RWPE1 (cell line): ENCODE measurements at regions not wholly inside any gene's neighbourhood (a gene's known extent, or its start where the extent isn't known, plus 50 kb on each side); places are given as distances from the start of the nearest gene placed in this dataset.

Experiments
- CTCF ChIA-PET: fragments of 350-600 bp; sonication (Branson Sonifier 250); formaldehyde crosslinking; extraction: SDS; loops from one replicate; lab custom pipeline; 2021; lab: Yijun Ruan, JAX
- POLR2A ChIA-PET: fragments of 400-600 bp; formaldehyde crosslinking; extraction: SDS; loops from one replicate; lab custom pipeline; 2020; ENCODE audit warnings: antibody characterized with exemption; ENCODE audit not compliant: low non-redundant PET; lab: Yijun Ruan, JAX
- DNase-seq: peaks from one replicate; pipeline ENCODE4 v3.0.0; 2012; ENCODE audit warnings: low spot score
- H3K27ac ChIP-seq: fragments of 450-650 bp; 2 replicates; pipeline ENCODE4 v1.5.1; 2017
- TF ChIP-seq, protein P1 (sequence below): fragments of 450-650 bp; conservative IDR thresholded peaks from 2 replicates; pipeline ENCODE4 v1.5.1; 2017; ENCODE audit warnings: low read depth, mild to moderate bottlenecking

DNA sequence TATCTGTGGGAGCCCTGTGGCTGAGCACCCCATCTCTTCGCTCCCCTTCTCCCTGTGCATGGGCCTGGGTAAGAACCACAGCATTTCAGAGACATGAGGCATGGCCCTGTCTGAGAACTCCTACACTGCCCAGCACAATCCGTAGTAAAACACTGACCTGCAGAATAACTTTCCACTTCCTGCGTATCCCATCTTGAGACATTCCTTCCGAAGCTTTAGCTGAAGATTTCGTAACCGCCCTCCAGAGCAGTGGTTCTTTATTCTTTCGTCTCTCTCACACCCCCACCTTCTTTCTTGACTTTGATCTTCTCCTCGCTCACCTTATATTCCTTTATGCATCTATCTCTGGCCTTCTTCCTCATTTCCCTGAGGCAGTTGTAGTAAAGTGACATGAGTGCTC is 381.1 kb downstream of the HRH4 start:
- H3K27ac ChIP-seq, result no peak overlapping the region
- POLR2A ChIA-PET, result no interaction called here
- TF ChIP-seq, protein P1, sequence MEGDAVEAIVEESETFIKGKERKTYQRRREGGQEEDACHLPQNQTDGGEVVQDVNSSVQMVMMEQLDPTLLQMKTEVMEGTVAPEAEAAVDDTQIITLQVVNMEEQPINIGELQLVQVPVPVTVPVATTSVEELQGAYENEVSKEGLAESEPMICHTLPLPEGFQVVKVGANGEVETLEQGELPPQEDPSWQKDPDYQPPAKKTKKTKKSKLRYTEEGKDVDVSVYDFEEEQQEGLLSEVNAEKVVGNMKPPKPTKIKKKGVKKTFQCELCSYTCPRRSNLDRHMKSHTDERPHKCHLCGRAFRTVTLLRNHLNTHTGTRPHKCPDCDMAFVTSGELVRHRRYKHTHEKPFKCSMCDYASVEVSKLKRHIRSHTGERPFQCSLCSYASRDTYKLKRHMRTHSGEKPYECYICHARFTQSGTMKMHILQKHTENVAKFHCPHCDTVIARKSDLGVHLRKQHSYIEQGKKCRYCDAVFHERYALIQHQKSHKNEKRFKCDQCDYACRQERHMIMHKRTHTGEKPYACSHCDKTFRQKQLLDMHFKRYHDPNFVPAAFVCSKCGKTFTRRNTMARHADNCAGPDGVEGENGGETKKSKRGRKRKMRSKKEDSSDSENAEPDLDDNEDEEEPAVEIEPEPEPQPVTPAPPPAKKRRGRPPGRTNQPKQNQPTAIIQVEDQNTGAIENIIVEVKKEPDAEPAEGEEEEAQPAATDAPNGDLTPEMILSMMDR, result no peak
- CTCF ChIA-PET, result no interaction called here
- DNase-seq, result no peak

DNA sequence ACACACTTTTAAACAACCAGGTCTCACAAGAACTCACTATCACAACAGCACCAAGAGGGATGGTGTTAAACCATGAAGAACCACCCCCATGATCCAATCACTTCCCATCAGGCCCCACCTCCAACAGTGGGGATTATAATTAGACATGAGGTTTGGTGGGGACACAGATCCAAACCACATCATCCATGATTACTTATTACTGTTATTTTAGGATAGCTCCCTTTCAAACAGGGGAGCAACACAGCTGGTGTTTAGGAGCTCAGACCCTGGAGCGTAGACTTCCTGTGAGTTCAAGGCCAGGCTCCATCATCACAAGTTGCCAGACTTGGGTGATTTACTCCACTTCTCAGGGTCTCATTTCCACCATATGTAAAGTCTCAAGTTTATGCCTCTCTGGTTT is 382.7 kb downstream of the HRH4 start:
- TF ChIP-seq, protein P1, result no peak
- CTCF ChIA-PET, result no interaction called here

DNA sequence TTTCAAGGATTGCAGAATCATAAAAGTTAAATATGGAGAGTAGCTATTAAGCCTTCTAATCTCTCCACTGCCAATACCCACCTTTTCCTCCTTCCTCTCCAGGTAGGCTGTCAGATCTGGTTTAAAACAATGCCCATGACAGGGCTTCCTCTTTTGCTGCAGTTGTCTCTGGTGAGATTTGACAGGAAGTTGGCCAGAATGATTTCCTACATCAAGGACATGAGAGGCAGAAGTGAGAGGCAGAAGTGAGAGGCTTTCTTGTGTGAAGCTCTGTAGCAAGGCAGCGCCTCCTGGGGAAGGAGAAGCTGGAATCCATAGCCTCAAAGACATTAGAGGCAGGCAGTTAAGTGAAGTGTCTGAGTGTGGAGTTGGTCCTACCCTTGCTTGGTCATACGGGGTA is 385.7 kb downstream of the HRH4 start:
- POLR2A ChIA-PET, result no interaction called here
- no peak overlapping the region for H3K27ac ChIP-seq
- TF ChIP-seq, protein P1, result no peak
- no peak for DNase-seq
- CTCF ChIA-PET, result no interaction called here

More for the DNA sequence above, 382.7 kb downstream of the HRH4 start:
- no peak for DNase-seq
- POLR2A ChIA-PET, result no interaction called here
- no peak overlapping the region for H3K27ac ChIP-seq

DNA sequence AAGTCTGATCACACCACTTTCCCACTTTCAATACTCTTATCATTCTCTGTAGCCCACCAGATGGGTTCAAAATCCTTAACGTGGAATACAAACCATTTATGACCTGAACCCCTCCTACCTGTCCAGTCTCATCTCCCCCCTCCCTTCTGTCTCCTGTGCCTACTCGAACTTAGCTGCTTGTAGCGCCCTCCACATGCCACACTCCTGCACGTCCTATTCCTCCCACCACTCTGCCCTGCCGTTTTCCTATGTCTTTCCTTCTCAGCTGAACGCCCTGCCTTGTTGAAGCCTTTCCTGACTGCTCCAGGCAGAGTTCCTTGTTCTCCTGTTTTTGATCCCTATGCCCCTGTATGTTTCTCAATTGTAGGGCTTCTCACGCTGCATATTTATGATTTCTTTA is 390.1 kb downstream of the HRH4 start:
- DNase-seq, result no peak
- TF ChIP-seq, protein P1, result no peak
- CTCF ChIA-PET, result no interaction called here

DNA sequence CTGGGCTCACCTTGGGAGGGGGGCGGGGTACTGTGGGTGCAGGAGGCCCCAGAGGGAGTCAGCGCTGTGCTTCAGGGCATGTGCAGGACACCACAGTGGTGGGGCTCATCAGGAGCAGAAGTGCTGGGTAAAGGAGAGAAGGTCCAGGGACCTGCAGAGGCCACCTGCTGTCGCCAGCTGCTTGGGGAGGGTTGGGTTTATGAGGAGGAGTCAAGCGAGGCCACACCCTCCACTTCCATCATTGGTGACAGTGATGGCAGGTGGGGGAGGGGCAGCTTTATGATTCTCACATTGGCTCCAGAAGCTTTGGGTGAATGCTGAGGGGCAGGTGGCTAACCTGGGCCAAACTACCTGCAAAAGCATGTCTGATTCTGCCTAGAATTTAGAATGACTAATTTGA is 392.6 kb downstream of the HRH4 start:
- TF ChIP-seq, protein P1, result no peak
- ChIA-PET POLR2A (no interaction called here), CTCF (interaction anchor here (0.6 kb wide), 1 partner anchor 1090 kb away, joined by 3 read pairs; no protein-coding TSS in a partner anchor)
- H3K27ac ChIP-seq, result no peak overlapping the region
- DNase-seq, result no peak

More for the DNA sequence above, 390.1 kb downstream of the HRH4 start:
- POLR2A ChIA-PET, result no interaction called here
- no peak overlapping the region for H3K27ac ChIP-seq

DNA sequence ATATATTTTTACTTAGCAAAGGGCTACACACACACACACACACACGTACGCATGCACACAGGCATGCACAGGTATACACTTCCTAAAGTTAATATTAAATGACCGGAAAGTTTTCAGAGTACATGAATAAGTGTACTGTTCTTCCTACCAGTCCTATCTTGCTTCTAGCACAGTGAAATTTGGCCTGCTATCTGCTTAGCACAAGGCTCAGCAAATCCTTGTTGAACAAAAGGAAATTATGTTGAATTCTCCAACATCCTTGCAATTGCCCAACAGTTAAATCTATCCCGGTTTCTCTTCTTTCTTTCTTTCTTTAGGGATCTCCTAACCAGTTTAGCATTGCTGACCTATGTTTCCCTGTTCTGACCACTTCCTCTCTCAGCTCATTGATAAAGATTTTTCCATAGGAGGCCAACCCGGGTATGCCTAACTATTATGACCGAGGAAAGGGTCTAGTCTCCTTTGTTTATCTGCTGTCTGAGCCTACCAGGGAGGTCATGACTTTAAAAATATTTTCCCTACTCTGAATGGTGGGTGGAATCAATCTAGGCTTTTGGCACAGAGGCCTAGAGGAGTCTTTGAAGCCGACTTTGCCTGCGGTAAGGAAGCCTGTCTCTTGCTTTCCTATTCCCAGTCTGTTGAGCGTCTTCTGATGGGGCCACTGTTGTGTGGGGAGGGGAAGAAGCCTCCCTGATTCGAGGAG is 400.7 kb downstream of the HRH4 start:
- DNase-seq, result no peak
- TF ChIP-seq, protein P1, result no peak
- ChIA-PET CTCF (no interaction called here), POLR2A (no interaction called here)
- H3K27ac ChIP-seq, result no peak overlapping the region
